GM19468 (cell line): ENCODE measurements at regions not wholly inside any gene's neighbourhood (a gene's known extent, or its start where the extent isn't known, plus 50 kb on each side); places are given as distances from the start of the nearest gene placed in this dataset.

Source experiments
- ATAC-seq: cut with Tn5 transposase; IDR thresholded peaks from one replicate; pipeline ENCODE4 v1.9.1; 2021; ENCODE audit warnings: mild to moderate bottlenecking, moderate library complexity, moderate number of reproducible peaks; ENCODE audit not compliant: unreplicated experiment; ENCODE audit errors: extremely low read depth

DNA sequence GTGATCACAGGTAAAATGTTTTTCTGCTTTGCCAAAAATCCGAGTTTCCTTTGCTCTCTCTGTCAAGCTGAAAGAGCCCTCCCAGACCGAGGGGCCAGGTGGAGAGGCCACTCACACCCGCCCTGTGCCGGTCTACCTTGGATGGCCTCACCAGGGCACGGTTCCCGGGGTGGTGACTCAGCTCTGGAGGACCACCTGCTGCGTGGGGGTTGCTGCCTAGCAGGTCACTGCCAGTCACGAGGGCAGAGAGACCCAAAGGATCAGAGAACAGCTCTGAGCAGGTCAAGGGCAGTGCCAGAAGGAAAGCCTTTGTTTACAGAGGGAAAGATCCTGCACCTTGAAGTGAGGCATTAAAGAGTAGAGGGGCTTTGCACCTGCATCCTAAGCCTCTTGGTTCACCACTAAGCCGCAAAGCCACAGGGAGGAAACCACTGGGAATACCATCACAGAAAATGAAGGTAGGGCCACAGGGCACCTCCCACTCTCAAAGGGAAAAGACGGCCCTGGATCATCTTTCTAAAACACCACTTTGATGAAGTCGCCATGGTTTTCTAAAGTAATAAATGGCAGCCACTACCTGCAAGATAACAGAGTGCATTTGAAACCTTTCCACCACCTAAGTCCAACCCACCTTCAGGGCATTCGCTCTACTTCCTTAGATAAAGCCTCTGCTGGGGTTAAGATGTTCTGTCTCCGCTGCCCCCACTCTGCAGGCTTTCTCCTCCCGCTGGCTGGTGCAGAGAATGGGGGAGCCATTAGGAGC lies 160.3 kb upstream of the KLF14 start:
- ATAC-seq: no peak

DNA sequence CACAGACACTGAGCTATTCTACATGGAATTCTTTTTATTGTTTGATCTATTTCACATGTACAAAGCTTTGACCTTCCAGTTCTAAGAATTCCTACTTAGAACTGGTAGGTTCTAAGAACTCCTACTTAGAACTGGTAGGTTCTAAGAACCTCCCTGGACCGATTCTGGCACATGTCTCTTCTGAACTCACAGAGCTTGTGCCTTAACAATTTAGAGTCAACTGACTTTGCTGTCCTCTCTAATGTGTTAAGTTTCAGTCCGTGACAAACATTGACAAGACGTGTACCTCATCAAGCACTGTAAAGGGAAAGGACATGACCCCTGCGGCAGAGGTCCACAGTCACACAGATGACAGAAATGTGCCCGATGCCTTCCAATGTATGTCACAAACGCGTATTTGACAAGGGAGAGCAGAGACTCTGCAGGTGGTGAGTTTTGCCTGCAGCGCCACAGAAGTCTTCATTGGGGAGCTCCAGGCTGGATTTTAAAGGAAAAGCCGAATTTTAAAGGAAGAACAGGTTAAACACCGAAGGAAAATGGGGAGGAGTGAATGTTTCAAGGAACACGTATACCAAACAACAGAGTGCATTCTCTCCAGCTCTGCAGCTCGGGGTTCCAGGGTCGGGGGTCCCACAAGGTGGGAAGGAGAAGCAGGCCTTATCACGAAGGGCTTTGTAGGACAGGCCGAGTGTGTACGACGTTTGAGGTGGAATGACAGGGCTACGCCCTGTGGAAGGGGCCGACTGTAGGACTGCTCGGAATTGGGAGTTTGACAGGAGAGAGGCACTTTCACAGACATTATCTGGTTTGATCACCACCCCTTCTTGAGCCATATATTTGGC lies 161.1 kb upstream of the KLF14 start:
- no peak for ATAC-seq

DNA sequence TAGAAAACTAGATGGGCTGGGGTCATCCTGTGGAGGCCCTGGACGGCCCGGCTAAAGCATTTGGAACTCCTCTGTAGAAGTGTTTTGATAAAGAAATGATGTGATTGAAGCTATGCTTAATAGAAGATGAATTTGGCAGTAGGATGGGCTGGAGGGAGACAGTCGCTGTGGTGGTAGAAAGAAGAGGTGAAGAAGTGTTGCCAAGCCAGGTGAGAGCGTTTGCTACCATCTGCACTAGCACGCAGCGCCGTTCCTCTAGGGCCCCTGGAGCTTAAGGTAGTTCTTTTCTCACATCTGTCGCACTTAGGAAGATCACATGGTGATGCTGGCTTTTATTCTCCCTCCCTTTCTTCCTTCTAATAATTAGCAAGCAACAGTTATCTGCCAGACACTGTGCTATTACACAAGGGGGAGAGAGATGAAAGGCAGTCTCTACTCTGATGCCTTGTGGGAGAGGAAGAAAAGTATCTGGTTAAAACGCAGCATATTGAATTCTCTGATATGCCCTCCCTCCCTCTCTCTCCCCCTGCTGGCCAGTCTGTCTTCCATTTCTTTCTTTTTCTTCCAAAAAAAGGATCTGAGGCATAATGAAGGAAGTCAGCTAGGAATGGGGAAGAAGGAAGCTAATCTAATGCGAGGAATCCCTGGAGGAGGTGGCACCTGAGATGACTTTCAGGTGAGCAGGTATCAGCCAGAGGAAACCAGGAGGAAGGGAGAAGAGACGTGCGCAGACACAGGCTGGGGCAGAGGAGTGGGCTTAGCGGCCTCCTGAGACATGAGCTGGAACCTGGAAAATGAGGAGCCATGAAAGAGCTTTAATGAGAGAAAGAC lies 162.3 kb upstream of the KLF14 start:
- no peak for ATAC-seq

DNA sequence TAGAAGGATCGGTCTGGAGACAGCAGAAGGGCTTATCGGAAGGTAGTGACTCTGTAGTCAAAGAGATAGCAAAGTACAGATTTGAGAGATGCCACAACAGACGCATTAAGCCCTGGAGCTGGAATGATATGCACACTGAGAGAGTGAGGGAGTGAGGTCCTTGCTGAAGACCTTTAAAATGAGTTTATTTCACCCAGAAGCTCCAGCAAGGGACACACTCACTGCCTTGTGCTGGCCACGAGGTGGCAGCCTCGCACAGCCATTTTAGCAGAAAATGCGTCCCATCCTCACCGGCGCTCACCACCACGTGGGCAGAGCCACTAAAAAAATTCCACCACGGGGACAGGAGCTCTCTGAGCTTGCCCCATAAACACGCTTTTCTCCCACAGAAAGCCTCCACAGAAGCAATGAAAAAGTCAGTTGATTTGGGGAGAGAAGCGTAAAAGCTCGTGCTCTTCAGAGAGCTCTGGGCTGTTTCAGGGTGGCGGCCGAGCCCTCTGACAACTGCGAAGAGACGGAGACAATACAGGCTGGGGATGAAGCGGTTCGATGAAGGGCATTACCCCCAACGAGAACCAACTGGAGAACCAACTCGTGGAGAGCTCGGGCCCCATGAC lies 163.0 kb upstream of the KLF14 start:
- no peak for ATAC-seq

DNA sequence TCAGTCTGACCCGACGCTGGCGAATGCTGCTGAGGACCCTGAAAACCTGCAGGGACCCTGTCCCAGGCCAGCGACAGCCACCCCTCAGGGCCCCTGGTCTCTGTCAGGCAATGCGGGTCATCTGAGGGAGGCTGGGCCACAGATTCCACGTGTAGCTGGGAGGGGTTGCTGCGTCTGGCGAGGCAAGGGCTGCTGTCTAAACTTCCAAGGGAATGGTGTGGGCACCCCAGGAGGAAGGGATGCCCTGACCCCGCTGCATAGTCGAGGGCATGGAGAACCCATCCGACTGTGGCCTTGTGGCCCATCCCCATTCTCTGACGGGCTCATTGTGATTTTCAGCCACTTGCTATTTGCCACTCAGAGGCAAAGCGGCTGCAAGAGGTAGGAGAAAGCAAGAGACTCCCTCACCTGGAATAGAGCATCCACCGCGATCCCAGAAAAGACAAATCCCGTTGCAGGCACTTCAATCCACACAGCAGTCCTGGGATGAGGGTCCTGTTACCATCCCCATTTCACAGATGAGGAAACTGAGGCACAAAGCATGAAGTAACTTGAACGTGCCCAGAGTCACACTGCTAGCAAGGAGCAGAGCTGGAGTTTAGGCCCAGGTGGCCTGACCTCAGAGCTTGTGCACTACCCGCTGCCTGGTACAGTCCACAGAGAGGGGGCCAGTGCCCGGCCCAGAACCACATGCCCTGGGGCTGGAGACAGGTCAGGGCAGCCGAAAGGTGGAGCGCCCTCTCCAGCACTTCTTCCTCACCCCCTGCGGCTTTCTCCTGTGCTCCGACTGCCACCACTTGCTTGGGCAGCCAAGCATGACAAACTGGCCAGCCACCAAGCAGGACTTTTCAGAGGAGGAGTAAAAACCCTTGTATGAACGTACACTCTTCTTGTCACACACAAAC lies 163.8 kb upstream of the KLF14 start:
- no peak for ATAC-seq

DNA sequence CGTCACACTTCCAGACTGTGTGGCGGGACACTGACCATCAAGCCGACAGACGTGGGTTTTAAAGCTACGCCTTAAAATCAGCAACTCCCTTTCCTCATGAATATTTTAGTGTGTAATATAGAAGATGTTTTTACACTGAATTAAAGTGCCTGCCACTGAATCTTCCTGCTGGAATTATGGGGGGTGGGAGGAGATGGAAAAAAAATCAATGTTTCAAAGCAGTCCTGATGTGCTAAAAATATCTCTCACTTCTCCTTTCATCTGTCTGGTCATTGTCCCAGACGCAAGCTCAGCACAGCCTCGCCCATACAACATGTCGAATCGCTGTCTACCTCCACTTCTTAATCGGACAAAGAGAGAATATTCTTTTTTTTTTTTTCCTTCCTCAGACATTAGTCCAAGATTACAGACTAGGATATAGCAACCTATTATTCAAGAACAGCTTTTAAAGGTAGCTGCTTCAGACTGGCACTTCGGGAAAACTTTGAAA lies 165.1 kb upstream of the KLF14 start:
- no peak for ATAC-seq

DNA sequence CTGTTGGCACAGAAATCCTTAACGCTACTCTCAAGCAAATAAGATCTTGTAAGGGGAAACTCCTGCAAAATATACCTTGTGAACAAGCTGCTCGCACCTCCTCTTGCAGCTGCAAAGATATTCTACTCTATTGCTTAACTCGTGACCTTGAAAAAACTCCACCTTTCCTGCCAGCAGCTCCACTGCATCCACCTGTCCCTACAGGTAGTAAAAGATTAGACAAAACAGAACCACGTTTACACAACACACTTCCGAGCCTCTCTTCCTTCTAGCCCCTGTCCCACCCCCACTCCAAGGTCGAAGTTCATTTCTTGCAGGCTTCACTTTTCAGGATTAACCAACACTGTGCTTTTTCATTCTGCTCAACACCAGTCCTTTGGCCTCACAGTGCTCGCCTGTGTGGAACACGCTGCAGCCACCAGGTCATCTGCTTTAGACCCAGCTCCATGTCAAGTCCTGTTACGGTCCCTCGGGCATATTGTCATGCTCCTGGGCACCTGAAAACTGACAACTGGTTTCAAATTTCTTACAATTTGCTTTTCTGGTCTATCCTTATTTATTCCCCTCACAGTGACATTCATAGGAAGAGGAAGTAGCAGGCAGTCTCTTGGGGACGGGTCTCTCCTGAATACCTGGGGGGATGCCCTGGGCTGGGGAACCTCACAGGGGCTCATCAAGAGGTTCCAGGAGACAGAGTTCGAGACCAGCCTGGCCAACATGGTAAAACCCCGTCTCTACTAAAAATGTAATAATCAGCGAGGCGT lies 165.8 kb upstream of the KLF14 start:
- ATAC-seq: no peak

DNA sequence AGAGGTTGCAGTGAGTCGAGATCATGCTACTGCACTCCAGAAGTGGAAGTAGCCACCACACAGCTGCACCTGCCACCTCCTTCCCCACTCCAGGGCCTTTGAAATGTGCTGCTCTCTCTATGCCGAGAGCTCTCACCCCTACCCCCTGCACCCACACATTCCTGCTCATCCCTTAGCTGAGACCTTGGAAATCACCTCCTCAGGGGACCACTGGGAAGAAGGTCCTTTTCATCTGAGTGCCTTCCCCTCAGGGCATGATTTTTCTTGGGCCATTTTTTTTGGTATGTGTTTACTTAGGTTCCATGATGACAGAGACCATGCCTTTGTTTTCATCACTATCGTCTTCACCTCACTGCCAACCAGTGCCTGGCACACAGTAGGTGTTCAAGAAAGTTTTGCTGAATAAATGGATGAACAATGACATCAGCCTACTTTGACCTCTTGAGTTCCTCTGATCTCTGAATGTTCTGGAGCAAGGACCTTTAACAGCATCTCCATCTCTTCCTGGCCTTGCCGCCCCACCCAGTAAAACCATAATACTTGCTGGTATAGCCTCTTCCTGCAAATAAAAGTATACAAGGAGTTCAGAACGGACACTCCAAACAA lies 166.6 kb upstream of the KLF14 start:
- no peak for ATAC-seq

DNA sequence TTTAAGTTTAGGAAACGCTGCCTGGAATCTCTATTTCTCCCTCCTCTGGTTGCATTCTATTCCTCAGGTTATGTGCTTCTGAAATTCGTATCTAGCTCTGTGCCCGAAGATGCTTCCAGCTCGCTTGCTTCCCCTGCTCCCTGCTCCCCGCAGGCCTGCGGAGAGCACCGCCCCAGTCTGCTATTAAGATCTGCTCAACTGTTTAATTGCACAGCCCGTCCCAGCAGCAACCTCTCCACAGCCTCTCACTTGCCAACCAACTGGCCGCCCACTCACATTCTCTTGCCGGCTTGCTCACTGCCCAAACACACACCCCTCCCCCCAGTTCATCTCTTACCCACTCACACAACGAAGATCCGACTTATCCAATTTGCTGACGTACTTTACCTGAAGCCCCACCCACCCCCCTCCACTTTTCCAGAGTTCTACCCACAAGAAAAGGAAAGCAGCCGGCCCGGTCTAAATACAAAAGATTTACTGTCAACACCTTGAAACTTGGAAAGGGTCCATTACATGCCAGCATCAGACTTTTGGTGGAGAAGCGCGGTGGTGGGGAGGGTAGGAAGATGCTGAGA lies 167.3 kb upstream of the KLF14 start:
- no peak for ATAC-seq

DNA sequence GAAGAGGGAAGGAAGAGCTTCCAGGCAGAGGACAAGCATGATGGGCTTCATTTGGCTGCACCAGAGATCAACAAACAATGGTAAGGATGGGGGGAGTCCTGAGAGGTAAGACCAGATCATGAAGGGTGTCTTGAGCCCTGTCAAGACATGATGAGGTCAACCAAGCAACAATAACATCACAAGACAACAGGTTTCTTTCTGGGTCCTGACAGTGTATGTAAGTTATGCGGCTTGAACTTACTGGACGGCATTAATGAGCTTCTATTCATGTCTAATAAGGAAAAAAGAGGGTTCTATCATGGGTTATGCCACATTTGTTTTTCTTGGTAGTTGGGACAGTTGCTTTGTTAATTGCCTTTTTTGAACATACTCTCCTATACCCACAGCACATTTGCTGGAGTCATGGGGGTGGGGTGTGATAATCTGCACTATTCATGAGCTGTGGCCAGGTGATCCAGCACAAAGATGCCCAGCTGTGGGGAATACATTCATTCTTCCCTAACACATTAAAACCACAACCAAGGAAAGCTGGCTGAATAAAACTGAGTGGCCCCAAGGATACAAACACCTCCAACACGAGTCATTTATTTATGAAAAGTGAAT lies 168.8 kb upstream of the KLF14 start:
- no peak for ATAC-seq

DNA sequence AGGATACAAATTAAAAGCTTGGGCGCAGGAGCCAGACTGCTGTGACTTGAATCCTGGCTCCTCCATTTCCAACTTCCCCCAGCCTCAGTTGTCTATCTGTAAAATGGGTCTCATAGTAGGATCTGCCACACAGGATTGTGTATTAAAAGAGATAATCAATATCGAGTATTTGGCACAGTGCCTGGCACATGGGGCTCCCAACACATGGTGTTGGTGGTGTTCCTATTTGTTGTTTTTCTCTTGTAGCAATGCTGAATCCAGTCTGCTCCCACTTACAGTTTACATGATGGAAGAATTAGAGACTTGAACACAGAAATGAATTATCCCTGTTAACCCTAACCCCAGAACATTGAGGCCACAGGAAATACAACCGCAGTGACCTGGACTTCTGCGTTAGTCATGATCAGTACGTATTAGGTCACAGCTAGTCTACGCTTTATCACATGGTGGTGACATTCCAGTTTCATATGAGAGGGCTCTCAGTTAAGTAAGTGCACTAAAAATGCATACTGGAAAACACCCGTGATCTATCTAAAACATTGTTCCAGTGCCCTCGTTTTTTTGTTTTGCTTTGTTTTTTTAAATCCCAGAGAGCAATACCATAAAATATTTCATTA lies 169.5 kb upstream of the KLF14 start:
- ATAC-seq: no peak

DNA sequence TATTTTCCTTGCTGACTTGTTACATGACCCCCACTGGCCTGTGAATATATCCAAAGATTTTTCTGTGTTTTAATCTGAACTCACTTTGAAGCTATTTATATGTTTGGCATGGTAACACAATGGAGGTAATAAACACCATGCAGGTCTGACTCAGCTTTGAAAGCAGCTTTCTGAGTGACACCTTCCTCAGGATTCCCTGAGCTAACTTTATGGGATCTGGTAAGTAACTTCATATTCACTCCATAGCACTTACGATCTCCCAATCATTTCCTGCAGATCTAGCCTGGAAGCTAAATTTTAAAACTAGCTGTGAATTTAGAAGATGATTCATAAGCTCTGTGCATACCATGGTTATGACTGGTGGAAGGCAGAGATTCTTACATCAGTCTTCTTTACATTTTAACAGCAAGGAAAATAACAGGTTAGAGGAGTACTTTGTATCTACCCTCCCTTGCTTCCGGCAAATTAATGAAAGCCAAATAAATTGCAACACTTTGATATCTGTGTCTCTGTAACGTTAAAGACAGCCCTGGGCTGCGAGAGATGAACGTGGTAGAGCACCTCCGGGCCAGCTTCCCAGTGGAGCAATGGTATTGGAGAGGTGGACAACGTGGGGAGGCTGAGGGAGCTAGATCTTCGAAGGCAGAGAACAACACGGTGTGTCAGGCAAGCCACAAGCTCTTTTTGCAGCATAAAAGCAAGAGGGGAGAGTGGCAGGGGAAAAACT lies 170.2 kb upstream of the KLF14 start:
- no peak for ATAC-seq

DNA sequence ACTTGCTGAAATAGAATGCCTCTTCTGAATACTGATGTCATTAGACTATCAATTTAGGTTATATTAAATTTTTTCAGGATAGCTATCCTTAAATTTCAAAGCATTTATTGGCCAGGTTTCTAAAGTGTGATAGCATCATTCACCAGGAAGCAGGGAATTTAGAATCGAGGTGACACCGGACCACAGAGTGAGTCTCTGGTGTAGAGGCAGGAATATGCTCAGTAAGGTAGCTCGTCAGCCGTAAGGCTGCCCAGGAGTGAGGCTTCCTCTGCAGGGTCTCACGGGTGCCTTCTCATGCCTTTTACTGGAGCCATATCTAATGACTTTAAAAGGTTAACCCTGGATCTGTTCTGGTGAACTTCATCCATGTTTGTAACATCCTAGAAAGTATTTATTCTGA lies 170.8 kb upstream of the KLF14 start:
- ATAC-seq: no peak

DNA sequence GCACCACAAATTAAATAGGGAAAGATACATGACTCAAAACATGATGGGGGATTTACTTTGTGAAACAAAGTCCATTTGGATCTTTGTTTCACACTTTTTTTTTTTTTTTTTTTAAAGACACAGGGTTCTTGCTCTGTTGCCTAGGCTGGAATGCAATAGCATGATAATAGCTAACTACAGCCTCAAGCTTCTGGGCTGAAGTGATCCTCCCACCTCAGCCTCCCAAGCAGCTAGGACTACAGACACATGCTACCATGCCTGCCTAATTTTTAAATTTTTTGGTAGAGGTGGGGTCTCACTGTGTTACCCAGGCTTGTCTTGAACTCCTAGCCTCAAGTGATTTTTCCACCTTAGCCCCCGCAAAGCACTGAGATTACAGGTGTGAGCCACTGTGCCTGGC lies 172.6 kb upstream of the KLF14 start:
- ATAC-seq: no peak

DNA sequence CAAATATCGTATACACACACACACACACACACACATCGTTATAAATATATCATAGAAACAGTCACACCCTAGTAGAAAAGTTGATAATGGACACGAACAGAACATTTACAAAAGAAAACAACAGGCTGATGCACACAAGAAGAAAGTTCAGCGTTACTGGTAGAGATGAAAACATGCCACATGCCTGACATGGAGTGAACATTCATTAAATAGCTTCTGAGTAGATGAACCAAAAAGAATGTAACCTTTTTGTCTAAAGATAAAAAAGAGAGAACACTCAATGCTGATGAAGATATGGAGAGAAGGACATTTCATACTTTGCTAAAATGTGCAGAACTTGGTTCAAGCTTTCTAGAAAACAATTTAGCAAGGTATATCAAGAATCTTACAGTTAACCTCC lies 173.4 kb upstream of the KLF14 start:
- no peak for ATAC-seq
